Loucy (cell line): ENCODE measurements at regions not wholly inside any gene's neighbourhood (a gene's known extent, or its start where the extent isn't known, plus 50 kb on each side); places are given as distances from the start of the nearest gene placed in this dataset.

Experiments
- H2AFZ ChIP-seq: fragments of 200-600 bp; sonication (generic); 2 replicates; pipeline ENCODE4 v1.6.0; 2016; ENCODE audit warnings: antibody characterized with exemption, mild to moderate bottlenecking, low read length, moderate library complexity
- H3F3A ChIP-seq: fragments of 200-600 bp; 2 replicates; pipeline ENCODE4 v1.6.0; 2016; ENCODE audit warnings: antibody characterized with exemption, low read depth, mild to moderate bottlenecking
- H3K27me3 ChIP-seq: fragments of 200-600 bp; sonication (generic); 2 replicates; pipeline ENCODE4 v1.6.1; 2014; ENCODE audit warnings: low read length, mild to moderate bottlenecking; ENCODE audit not compliant: insufficient read depth, poor library complexity, severe bottlenecking
- H3K36me3 ChIP-seq: fragments of 200-600 bp; sonication (generic); 2 replicates; pipeline ENCODE4 v1.6.1; 2016; ENCODE audit warnings: low read length; ENCODE audit not compliant: insufficient read depth
- H3K4me1 ChIP-seq: fragments of 200-600 bp; sonication (generic); 2 replicates; pipeline ENCODE4 v1.5.1; 2014; ENCODE audit warnings: low read length, mild to moderate bottlenecking; ENCODE audit not compliant: insufficient read depth, poor library complexity, severe bottlenecking
- H3K4me2 ChIP-seq: fragments of 200-600 bp; sonication (generic); 2 replicates; pipeline ENCODE4 v1.6.0; 2014; ENCODE audit warnings: antibody characterized with exemption, low read length, low read depth, mild to moderate bottlenecking; ENCODE audit not compliant: poor library complexity, severe bottlenecking
- H3K4me3 ChIP-seq: fragments of 200-600 bp; sonication (generic); 2 replicates; pipeline ENCODE4 v1.5.1; 2014; ENCODE audit warnings: low read length, mild to moderate bottlenecking, mixed read lengths; ENCODE audit not compliant: poor library complexity, severe bottlenecking
- H3K79me2 ChIP-seq: fragments of 200-600 bp; sonication (generic); 2 replicates; pipeline ENCODE4 v1.6.1; 2014; ENCODE audit warnings: low read length; ENCODE audit not compliant: insufficient read depth
- H3K9ac ChIP-seq: fragments of 200-600 bp; sonication (generic); 2 replicates; pipeline ENCODE4 v1.6.0; 2014; ENCODE audit warnings: mild to moderate bottlenecking, low read depth, low read length, moderate library complexity; ENCODE audit not compliant: poor library complexity, severe bottlenecking
- H3K9me2 ChIP-seq: fragments of 200-600 bp; sonication (generic); replicated peaks from 2 replicates; pipeline ENCODE4 v1.6.1; 2016; ENCODE audit warnings: low read depth, low read length, mixed read lengths
- H3K9me3 ChIP-seq: fragments of 200-600 bp; sonication (generic); 2 replicates; pipeline ENCODE4 v1.6.1; 2014; ENCODE audit warnings: mild to moderate bottlenecking, antibody characterized with exemption, low read length, low read depth; ENCODE audit not compliant: insufficient read depth
- H4K20me1 ChIP-seq: fragments of 200-600 bp; sonication (generic); 2 replicates; pipeline ENCODE4 v1.6.0; 2014; ENCODE audit warnings: antibody characterized with exemption, low read length, mild to moderate bottlenecking; ENCODE audit not compliant: insufficient read depth, poor library complexity, severe bottlenecking
- CTCF ChIP-seq: fragments of 200-600 bp; sonication (generic); conservative IDR thresholded peaks from 2 replicates; pipeline ENCODE4 v1.5.1; 2014; ENCODE audit warnings: mild to moderate bottlenecking, antibody characterized with exemption, low read length
- EZH2phosphoT487 ChIP-seq: fragments of 200-600 bp; IDR thresholded peaks from 2 replicates; pipeline ENCODE4 v1.6.1; 2018; ENCODE audit warnings: antibody characterized with exemption, mild to moderate bottlenecking, moderate library complexity, borderline replicate concordance

- H3K4me2 ChIP-seq: peak overlapping the region; percentile 80
- no peak overlapping the region for H2AFZ ChIP-seq
- no peaks in the 10 kb centered on the region for H3K9me2 ChIP-seq
Observed at GRCh38 chr3:72289692-72290071, 504.7 kb upstream of the PROK2 start.

GRCh38 chr3:72288955-72289691 lies 504.2 kb upstream of the PROK2 start:
- Histone ChIP-seq H3K4me2 (peak overlapping the region; percentile 80), H3K27me3 (no peaks in the 10 kb centered on the region), H4K20me1 (no peaks in the 10 kb centered on the region), H3K4me3 (peak overlapping the region; percentile 74), H3F3A (no peaks in the 10 kb centered on the region), H3K79me2 (0 out of 2 replicates have a peak, but pooled peaks cover 8% of the 10 kb centered on the region), H2AFZ (peak overlapping the region; percentile 53; the same call in 1 of the 2 replicates), H3K36me3 (no peaks in the 10 kb centered on the region), H3K9me3 (no peaks in the 10 kb centered on the region), H3K4me1 (peaks cover 45% of the 10 kb centered on the region), H3K9ac (peak overlapping the region; percentile 85), H3K9me2 (no peaks in the 10 kb centered on the region)
- no peak for TF ChIP-seq CTCF
- no peak for TF ChIP-seq EZH2phosphoT487

More at GRCh38 chr3:72289692-72290071, 504.7 kb upstream of the PROK2 start:
- Histone ChIP-seq H3K36me3 (no peaks in the 10 kb centered on the region), H3K4me1 (peaks cover 45% of the 10 kb centered on the region), H3K79me2 (0 out of 2 replicates have a peak, but pooled peaks cover 8% of the 10 kb centered on the region), H4K20me1 (no peaks in the 10 kb centered on the region), H3K9ac (peak overlapping the region; percentile 85), H3F3A (no peaks in the 10 kb centered on the region), H3K27me3 (no peaks in the 10 kb centered on the region), H3K4me3 (peak overlapping the region; percentile 74), H3K9me3 (no peaks in the 10 kb centered on the region)
- no peak for TF ChIP-seq CTCF
- no peak for TF ChIP-seq EZH2phosphoT487

GRCh38 chr3:72287956-72288355 lies 503.0 kb upstream of the PROK2 start:
- H3K27me3 ChIP-seq: no peaks in the 10 kb centered on the region
- no peak for TF ChIP-seq EZH2phosphoT487
- no peak for TF ChIP-seq CTCF
- H3K4me2 ChIP-seq: peak overlapping the region; percentile 80

More at GRCh38 chr3:72287956-72288355, 503.0 kb upstream of the PROK2 start:
- H3K9ac ChIP-seq: peak overlapping the region; percentile 85
- H2AFZ ChIP-seq: no peak overlapping the region
- no peaks in the 10 kb centered on the region for H3K36me3 ChIP-seq
- peaks cover 45% of the 10 kb centered on the region for H3K4me1 ChIP-seq
- H3K9me3 ChIP-seq: peaks cover 5% of the 10 kb centered on the region; the same call in 1 of the 2 replicates
- H3K4me3 ChIP-seq: no peak overlapping the region
- no peaks in the 10 kb centered on the region for H3K9me2 ChIP-seq
- H3F3A ChIP-seq: no peaks in the 10 kb centered on the region
- 0 out of 2 replicates have a peak, but pooled peaks cover 8% of the 10 kb centered on the region for H3K79me2 ChIP-seq
- H4K20me1 ChIP-seq: no peaks in the 10 kb centered on the region
